ENCODE measurements at regions not wholly inside any gene's neighbourhood (a gene's known extent, or its start where the extent isn't known, plus 50 kb on each side); places are given as distances from the start of the nearest gene placed in this dataset.

DNA sequence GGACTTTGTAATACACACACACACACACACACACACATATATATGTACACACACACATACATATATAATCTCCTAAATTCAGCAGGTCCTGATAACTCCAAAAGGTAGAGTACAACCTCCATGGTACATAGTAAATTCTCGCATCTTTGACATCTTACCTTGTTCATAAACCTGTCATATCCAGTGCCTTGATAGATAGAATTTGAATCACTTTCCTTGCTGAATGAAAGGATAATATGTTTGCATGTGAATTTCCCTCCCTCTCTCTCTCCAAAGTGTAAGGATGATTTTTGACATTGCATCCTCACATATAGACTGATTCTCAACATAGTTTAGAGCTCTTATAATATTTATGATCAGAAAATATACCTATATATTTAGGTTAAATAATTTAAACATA lies 567.1 kb upstream of the ADGRL2 start:
- TF ChIP-seq, protein P1, sequence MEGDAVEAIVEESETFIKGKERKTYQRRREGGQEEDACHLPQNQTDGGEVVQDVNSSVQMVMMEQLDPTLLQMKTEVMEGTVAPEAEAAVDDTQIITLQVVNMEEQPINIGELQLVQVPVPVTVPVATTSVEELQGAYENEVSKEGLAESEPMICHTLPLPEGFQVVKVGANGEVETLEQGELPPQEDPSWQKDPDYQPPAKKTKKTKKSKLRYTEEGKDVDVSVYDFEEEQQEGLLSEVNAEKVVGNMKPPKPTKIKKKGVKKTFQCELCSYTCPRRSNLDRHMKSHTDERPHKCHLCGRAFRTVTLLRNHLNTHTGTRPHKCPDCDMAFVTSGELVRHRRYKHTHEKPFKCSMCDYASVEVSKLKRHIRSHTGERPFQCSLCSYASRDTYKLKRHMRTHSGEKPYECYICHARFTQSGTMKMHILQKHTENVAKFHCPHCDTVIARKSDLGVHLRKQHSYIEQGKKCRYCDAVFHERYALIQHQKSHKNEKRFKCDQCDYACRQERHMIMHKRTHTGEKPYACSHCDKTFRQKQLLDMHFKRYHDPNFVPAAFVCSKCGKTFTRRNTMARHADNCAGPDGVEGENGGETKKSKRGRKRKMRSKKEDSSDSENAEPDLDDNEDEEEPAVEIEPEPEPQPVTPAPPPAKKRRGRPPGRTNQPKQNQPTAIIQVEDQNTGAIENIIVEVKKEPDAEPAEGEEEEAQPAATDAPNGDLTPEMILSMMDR (IDR thresholded peaks at IDR 0.05), result no peak
- no peak for TF ChIP-seq POLR2AphosphoS5 (IDR thresholded peaks at IDR 0.05; ENCODE audit: low read depth, low read length)
- TF ChIP-seq, protein P2, sequence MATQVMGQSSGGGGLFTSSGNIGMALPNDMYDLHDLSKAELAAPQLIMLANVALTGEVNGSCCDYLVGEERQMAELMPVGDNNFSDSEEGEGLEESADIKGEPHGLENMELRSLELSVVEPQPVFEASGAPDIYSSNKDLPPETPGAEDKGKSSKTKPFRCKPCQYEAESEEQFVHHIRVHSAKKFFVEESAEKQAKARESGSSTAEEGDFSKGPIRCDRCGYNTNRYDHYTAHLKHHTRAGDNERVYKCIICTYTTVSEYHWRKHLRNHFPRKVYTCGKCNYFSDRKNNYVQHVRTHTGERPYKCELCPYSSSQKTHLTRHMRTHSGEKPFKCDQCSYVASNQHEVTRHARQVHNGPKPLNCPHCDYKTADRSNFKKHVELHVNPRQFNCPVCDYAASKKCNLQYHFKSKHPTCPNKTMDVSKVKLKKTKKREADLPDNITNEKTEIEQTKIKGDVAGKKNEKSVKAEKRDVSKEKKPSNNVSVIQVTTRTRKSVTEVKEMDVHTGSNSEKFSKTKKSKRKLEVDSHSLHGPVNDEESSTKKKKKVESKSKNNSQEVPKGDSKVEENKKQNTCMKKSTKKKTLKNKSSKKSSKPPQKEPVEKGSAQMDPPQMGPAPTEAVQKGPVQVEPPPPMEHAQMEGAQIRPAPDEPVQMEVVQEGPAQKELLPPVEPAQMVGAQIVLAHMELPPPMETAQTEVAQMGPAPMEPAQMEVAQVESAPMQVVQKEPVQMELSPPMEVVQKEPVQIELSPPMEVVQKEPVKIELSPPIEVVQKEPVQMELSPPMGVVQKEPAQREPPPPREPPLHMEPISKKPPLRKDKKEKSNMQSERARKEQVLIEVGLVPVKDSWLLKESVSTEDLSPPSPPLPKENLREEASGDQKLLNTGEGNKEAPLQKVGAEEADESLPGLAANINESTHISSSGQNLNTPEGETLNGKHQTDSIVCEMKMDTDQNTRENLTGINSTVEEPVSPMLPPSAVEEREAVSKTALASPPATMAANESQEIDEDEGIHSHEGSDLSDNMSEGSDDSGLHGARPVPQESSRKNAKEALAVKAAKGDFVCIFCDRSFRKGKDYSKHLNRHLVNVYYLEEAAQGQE (IDR thresholded peaks at IDR 0.05; ENCODE audit: insufficient read depth in 1 of 2, low read depth in 2 of 2, low read length in 1 of 2), result no peak

Measured in Panc1 (cell line).